ENCODE measurements at regions not wholly inside any gene's neighbourhood (a gene's known extent, or its start where the extent isn't known, plus 50 kb on each side); places are given as distances from the start of the nearest gene placed in this dataset.

DNA sequence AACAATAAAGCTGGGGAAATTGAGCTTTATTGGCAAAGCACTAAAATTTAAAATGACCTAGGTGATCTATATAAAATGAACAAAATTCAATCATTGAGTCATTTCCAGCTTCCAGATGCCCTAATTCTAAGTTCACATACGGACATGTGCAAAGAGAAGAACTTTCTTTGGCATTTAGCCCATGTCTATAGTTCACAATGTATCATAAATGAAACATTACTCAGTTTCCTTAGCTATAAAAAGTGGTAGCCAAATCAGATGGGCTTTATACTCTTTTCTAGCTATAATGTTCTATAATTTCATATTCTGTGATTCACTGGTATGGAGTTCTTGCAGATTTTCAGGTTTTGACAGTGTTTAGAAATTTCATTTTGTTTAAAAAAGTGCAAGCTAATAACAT, 327.4 kb downstream of the KCTD8 start:
- intact Hi-C loops (cut with DNase I; ENCODE audit: low total_unique reads), result no loop called here
- H3K4me3 ChIP-seq, result no peak overlapping the region
- no peaks in the 10 kb centered on the region for H3K4me1 ChIP-seq
- no peak overlapping the region for H3K27ac ChIP-seq
- DNase-seq, result no peak
- WGBS, 5 donors, result 47 to 59% (median 51%) methylated on average over 1 of the region's 1 CpG
- no peak for TF ChIP-seq POLR2AphosphoS5 (IDR thresholded peaks at IDR 0.05)
- TF ChIP-seq, protein P1, sequence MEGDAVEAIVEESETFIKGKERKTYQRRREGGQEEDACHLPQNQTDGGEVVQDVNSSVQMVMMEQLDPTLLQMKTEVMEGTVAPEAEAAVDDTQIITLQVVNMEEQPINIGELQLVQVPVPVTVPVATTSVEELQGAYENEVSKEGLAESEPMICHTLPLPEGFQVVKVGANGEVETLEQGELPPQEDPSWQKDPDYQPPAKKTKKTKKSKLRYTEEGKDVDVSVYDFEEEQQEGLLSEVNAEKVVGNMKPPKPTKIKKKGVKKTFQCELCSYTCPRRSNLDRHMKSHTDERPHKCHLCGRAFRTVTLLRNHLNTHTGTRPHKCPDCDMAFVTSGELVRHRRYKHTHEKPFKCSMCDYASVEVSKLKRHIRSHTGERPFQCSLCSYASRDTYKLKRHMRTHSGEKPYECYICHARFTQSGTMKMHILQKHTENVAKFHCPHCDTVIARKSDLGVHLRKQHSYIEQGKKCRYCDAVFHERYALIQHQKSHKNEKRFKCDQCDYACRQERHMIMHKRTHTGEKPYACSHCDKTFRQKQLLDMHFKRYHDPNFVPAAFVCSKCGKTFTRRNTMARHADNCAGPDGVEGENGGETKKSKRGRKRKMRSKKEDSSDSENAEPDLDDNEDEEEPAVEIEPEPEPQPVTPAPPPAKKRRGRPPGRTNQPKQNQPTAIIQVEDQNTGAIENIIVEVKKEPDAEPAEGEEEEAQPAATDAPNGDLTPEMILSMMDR (IDR thresholded peaks at IDR 0.05 in 8 of 11, conservative IDR thresholded peaks at IDR 0.05 in 3 of 11), result no peak
- no peak for TF ChIP-seq POLR2A (IDR thresholded peaks at IDR 0.05)
- no peaks in the 10 kb centered on the region for H3K27me3 ChIP-seq (replicated peaks in 1 of 7)
- no peaks in the 10 kb centered on the region for H3K36me3 ChIP-seq
- H3K9me3 ChIP-seq, result peaks cover 0 to 6% (median 0%) of the 10 kb centered on the region in 8 donors

Small RNA genes in the stretch of these regions (small RNA-seq; reads per million reads assigned to genes)
- gene AC098590.2 (0 reads per million in 4 donors), gene RN7SL193P (0 reads per million in 4 donors)
